Stomach (tissue), 8 donors: ENCODE measurements at regions not wholly inside any gene's neighbourhood (a gene's known extent, or its start where the extent isn't known, plus 50 kb on each side); places are given as distances from the start of the nearest gene placed in this dataset.

Experiments
- DNase-seq, 2 donors: peaks; one replicate each; pipeline versions ENCODE4 v3.0.0 to v3.0.0-alpha.2; 2013 to 2019
- H3K27ac ChIP-seq, 5 donors: fragments of 200-600 bp in 4 of 5; sonication (generic) in 4 of 5; one replicate each; pipeline ENCODE4 v1.5.1; 2013 to 2019; ENCODE audit warnings: mild to moderate bottlenecking in 1 of 5, moderate library complexity in 1 of 5
- H3K27me3 ChIP-seq, 3 donors: fragments of 200-600 bp; sonication (generic); one replicate each; pipeline ENCODE4 v1.5.1; 2017 to 2019; ENCODE audit warnings: mixed run types in 1 of 3
- H3K36me3 ChIP-seq, 4 donors: fragments of 200-600 bp; sonication (generic); 1 replicate in 3 of 4; 2 replicates in 1 of 4; pipeline ENCODE4 v1.5.1; 2016 to 2019
- H3K4me1 ChIP-seq, 4 donors: fragments of 200-600 bp; sonication (generic); one replicate each; pipeline ENCODE4 v1.5.1; 2016 to 2019
- H3K4me3 ChIP-seq, 4 donors: fragments of 200-600 bp; sonication (generic) in 3 of 4; one replicate each; pipeline ENCODE4 v1.5.1; 2016 to 2019; ENCODE audit warnings: mild to moderate bottlenecking in 1 of 4
- H3K9me3 ChIP-seq, 4 donors: fragments of 200-600 bp; sonication (generic); one replicate each; pipeline ENCODE4 v1.5.1; 2016 to 2019
- CTCF ChIP-seq, 7 experiments: fragments of 450-650 bp in 4 of 7; fragments of 200-600 bp in 3 of 7; sonication (generic) in 3 of 7; IDR thresholded peaks; one replicate each; pipeline ENCODE4 v1.5.1; 2016 to 2019; ENCODE audit warnings: antibody characterized with exemption in 7 of 7, control low read depth in 2 of 7, mild to moderate bottlenecking in 1 of 7
- EP300 ChIP-seq: sonication (generic); formaldehyde crosslinking; IDR thresholded peaks from one replicate; pipeline ENCODE4 v1.6.1; 2017; ENCODE audit warnings: antibody characterized with exemption
- POLR2A ChIP-seq, 4 donors: fragments of 450-650 bp; IDR thresholded peaks; one replicate each; pipeline ENCODE4 v1.6.1; 2016; ENCODE audit warnings: antibody characterized with exemption in 4 of 4, control low read depth in 2 of 4, mild to moderate bottlenecking in 1 of 4, moderate library complexity in 1 of 4
- POLR2AphosphoS5 ChIP-seq, 3 donors: sonication (generic); formaldehyde crosslinking; IDR thresholded peaks; one replicate each; pipeline ENCODE4 v1.6.1; 2016; ENCODE audit warnings: antibody characterized with exemption in 3 of 3
- WGBS, 5 donors: extraction: QIAGEN DNeasy Blood & Tissue Kit in 3 of 5; methylation state at CpG; one replicate each; pipeline versions ENCODE4 v1.1.5 to v1.1.7; 2013 to 2018; 5-methylcytosine and 5-hydroxymethylcytosine counted together
- intact Hi-C: fragments of 100-400 bp; cut with DNase I; formaldehyde crosslinking; loops from one replicate; pipeline ENCODE4 v1.15.1; 2023; ENCODE audit warnings: low total_unique reads
- donor health status: healthy with polysubstance abuse.
- donor health status: Bipolar disorder and iron deficiency.
- donor health status: healthy.

GRCh38 chr2:52536929-52537460 is 1230.6 kb upstream of the CHAC2 start:
- Histone ChIP-seq H3K4me3 (no peak overlapping the region), H3K36me3 (no peaks in the 10 kb centered on the region), H3K4me1 (no peaks in the 10 kb centered on the region), H3K27ac (no peak overlapping the region), H3K9me3 (no peaks in the 10 kb centered on the region), H3K27me3 (no peaks in the 10 kb centered on the region)
- DNase-seq, result peak in 1 of 2 donors; percentile 19
- TF ChIP-seq POLR2AphosphoS5 (IDR thresholded peaks at IDR 0.05), result no peak
- TF ChIP-seq EP300, result no peak
- TF ChIP-seq CTCF (IDR thresholded peaks at IDR 0.05), result no peak
- intact Hi-C loops, result no loop called here
- 52 to 80% (median 58%) methylated on average over 3 of the region's 3 CpGs; no CpG with 5 or more reads in 1 of the 5 donors for WGBS, 5 donors

- Histone ChIP-seq H3K9me3 (no peaks in the 10 kb centered on the region), H3K36me3 (no peaks in the 10 kb centered on the region), H3K4me1 (no peaks in the 10 kb centered on the region), H3K27ac (no peak overlapping the region), H3K27me3 (no peaks in the 10 kb centered on the region), H3K4me3 (no peak overlapping the region)
- 27 to 42% (median 33%) methylated on average over 1 of the region's 1 CpG; no CpG with 5 or more reads in 1 of the 5 donors for whole genome bisulfite sequencing, 5 donors
- no peak for DNase-seq
- TF ChIP-seq POLR2A (IDR thresholded peaks at IDR 0.05) (no peak), POLR2AphosphoS5 (IDR thresholded peaks at IDR 0.05) (no peak), EP300 (no peak), CTCF (IDR thresholded peaks at IDR 0.05) (no peak)
- intact Hi-C loops, result no loop called here
These were observed 1234.6 kb upstream of the CHAC2 start for GRCh38 chr2:52532956-52533355.

- Histone ChIP-seq H3K36me3 (no peaks in the 10 kb centered on the region), H3K4me3 (no peak overlapping the region), H3K27me3 (no peaks in the 10 kb centered on the region), H3K9me3 (peaks cover 0 to 6% (median 0%) of the 10 kb centered on the region in 4 donors), H3K4me1 (no peaks in the 10 kb centered on the region), H3K27ac (no peak overlapping the region)
- 50 to 75% (median 63%) methylated on average over 1 of the region's 1 CpG; no CpG with 5 or more reads in 1 of the 5 donors for WGBS, 5 donors
- DNase-seq, result no peak
- no peak for TF ChIP-seq CTCF (IDR thresholded peaks at IDR 0.05)
- no peak for TF ChIP-seq EP300
- TF ChIP-seq POLR2AphosphoS5 (IDR thresholded peaks at IDR 0.05), result no peak
- TF ChIP-seq POLR2A (IDR thresholded peaks at IDR 0.05), result no peak
- intact Hi-C loops, result no loop called here
These were observed 1240.9 kb upstream of the CHAC2 start for GRCh38 chr2:52526735-52527134.

- no peaks in the 10 kb centered on the region for H3K4me1 ChIP-seq
- no peaks in the 10 kb centered on the region for H3K36me3 ChIP-seq
- H3K9me3 ChIP-seq, result peaks cover 0 to 6% (median 0%) of the 10 kb centered on the region in 4 donors
- no peaks in the 10 kb centered on the region for H3K27me3 ChIP-seq
- TF ChIP-seq POLR2AphosphoS5 (IDR thresholded peaks at IDR 0.05), result no peak
- TF ChIP-seq POLR2A (IDR thresholded peaks at IDR 0.05), result no peak
- no peak for TF ChIP-seq EP300
- TF ChIP-seq CTCF (IDR thresholded peaks at IDR 0.05), result no peak
- H3K4me3 ChIP-seq, result no peak overlapping the region
- 70 to 83% (median 71%) methylated on average over 1 of the region's 1 CpG for WGBS, 5 donors
- no peak for DNase-seq
- intact Hi-C loops, result no loop called here
- H3K27ac ChIP-seq, result no peak overlapping the region
These were observed 1247.0 kb upstream of the CHAC2 start for GRCh38 chr2:52520644-52521043.
